ENCODE measurements at regions not wholly inside any gene's neighbourhood (a gene's known extent, or its start where the extent isn't known, plus 50 kb on each side); places are given as distances from the start of the nearest gene placed in this dataset.
"Not testable (repeated sequence)": the region's sequence is repeated elsewhere in the genome, so short reads cannot be mapped to it uniquely, and the experiment has no call there.

DNA sequence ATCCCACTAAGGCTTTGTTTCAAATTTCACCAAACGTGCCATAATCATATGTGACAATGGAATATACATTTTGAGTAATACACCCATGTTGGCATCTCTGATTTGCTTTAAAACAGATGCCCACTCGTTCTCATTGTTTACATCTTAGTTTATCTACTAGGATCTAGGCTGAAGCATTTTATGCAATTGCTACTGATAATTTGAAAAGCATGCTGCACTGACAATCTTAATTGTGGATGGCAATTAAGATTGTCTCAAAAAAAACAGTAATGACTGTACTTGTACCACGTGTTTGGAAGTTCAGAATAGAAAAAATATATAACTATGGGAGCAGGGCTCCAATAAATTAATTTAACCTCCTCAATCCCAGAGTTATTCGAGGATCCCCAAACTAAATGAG lies 136.8 kb downstream of the CRPPA start:
- no peak overlapping the region for H3K4me3 ChIP-seq (ENCODE audit: low read depth in 1 of 2, low read length in 2 of 2)
- no peaks in the 10 kb centered on the region for H3K36me3 ChIP-seq (ENCODE audit: control insufficient read depth in 1 of 2, insufficient read depth in 2 of 2, low read length in 2 of 2)
- no peaks in the 10 kb centered on the region for H3K4me1 ChIP-seq (ENCODE audit: control insufficient read depth in 1 of 2, insufficient read depth in 2 of 2, low read length in 2 of 2)
- H3K9me3 ChIP-seq (ENCODE audit: control insufficient read depth in 1 of 2, low read length in 2 of 2) = no peaks in the 10 kb centered on the region
- H3K27me3 ChIP-seq (ENCODE audit: low read depth, low read length) = no peaks in the 10 kb centered on the region
- no peak overlapping the region for H3K27ac ChIP-seq (ENCODE audit: low read length)

DNA sequence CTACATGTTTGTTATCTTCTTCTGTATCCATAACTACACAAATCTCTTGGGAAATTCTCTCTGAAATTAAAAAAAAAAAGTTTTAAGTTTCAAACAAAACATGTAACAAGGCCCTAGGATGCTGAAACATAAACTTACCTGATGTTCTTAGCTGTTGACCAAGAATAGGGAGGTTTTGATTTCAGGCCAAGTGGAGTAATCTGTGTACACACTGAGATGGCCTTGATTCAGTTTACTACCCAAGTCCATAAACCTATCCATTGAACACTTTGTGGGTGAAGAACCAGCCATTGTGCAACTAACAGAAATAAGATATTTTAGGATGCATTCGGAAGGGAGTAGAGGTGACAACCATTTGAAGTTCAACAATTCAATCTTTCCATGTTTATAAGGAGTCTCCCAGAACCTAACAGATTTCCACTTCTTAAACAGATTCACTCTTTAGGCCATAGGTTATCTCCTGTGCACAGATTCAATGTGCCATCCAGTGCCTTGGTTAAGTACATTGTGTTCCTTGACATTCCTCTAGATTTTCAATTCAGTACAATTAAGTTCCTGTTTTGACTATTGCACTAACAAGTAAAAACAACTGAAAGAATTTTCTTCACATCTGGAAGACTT lies 143.1 kb downstream of the CRPPA start:
- no peak overlapping the region for H3K27ac ChIP-seq (ENCODE audit: low read length)
- H3K9me3 ChIP-seq (ENCODE audit: control insufficient read depth in 1 of 2, low read length in 2 of 2) = peaks cover 0 to 4% of the 10 kb centered on the region in 2 donors
- H3K4me1 ChIP-seq (ENCODE audit: control insufficient read depth in 1 of 2, insufficient read depth in 2 of 2, low read length in 2 of 2) = no peaks in the 10 kb centered on the region
- H3K27me3 ChIP-seq (ENCODE audit: low read depth, low read length) = no peaks in the 10 kb centered on the region
- H3K4me3 ChIP-seq (ENCODE audit: low read depth in 1 of 2, low read length in 2 of 2) = no peak overlapping the region
- no peaks in the 10 kb centered on the region for H3K36me3 ChIP-seq (ENCODE audit: control insufficient read depth in 1 of 2, insufficient read depth in 2 of 2, low read length in 2 of 2)

DNA sequence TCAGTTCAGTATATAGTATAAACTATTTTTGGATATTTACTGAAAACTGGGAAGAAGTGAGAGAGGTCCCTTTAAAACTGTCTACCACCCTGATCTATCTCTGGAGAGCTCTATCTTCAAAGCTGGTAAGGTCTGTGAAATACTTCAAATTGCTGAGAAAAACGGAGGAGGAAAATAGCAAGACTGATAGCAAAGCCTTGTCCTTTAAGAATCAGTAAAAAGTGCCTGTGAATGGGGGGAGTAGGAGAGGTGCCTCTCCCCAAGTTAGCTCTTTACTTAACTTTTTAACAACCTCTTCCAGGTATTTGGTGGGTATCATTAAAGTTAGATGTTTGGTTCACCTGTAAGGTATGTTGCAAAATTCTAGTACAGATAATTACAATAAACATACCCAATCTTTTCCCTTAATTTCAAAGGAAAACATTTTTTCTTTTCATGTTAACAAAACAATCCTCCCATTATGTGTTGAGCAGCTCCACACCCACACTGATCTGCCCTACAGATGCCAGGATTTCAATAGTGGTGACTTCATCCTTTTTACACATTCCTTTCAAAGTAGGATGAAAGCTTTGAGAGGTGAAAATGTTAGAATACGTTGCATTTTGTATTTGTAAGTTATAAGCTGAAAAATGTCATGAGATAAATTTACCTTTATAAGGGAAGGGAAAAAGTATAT lies 149.2 kb downstream of the CRPPA start:
- Histone ChIP-seq H3K9me3 (ENCODE audit: control insufficient read depth in 1 of 2, low read length in 2 of 2) (peaks cover 0 to 4% of the 10 kb centered on the region in 2 donors), H3K4me1 (ENCODE audit: control insufficient read depth in 1 of 2, insufficient read depth in 2 of 2, low read length in 2 of 2) (no peaks in the 10 kb centered on the region), H3K27ac (ENCODE audit: low read length) (no peak overlapping the region), H3K27me3 (ENCODE audit: low read depth, low read length) (no peaks in the 10 kb centered on the region), H3K4me3 (ENCODE audit: low read depth in 1 of 2, low read length in 2 of 2) (no peak overlapping the region), H3K36me3 (ENCODE audit: control insufficient read depth in 1 of 2, insufficient read depth in 2 of 2, low read length in 2 of 2) (no peaks in the 10 kb centered on the region)

DNA sequence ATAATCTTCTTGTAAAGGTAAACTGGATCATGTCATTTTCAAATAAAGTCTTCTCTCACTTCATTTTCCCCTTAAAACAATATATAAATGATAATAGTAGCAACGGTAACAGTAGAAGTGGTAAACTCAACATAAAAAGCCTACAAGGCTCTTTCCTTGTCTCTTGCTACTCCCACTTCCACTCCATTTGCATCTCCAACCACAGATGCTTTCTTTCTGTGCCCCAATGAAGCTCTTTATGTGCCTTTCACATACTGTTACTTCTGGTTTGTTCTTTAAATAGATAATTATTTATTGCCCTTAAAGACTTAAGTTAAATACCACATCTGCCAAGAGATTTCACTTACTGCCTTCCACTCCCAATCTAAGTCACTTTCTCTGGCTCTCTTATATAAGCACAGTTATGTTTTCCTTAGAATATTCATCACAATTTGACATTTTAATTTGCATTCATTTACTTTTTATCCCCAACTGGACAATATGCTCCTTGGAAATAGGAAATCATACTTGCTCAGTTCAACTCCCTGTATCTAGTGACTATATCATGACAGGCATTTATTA lies 149.9 kb downstream of the CRPPA start:
- peaks cover 0 to 4% of the 10 kb centered on the region in 2 donors for H3K9me3 ChIP-seq (ENCODE audit: control insufficient read depth in 1 of 2, low read length in 2 of 2)
- no peak overlapping the region for H3K4me3 ChIP-seq (ENCODE audit: low read depth in 1 of 2, low read length in 2 of 2)
- H3K36me3 ChIP-seq (ENCODE audit: control insufficient read depth in 1 of 2, insufficient read depth in 2 of 2, low read length in 2 of 2) = no peaks in the 10 kb centered on the region
- no peaks in the 10 kb centered on the region for H3K27me3 ChIP-seq (ENCODE audit: low read depth, low read length)
- H3K4me1 ChIP-seq (ENCODE audit: control insufficient read depth in 1 of 2, insufficient read depth in 2 of 2, low read length in 2 of 2) = no peaks in the 10 kb centered on the region
- H3K27ac ChIP-seq (ENCODE audit: low read length) = no peak overlapping the region

DNA sequence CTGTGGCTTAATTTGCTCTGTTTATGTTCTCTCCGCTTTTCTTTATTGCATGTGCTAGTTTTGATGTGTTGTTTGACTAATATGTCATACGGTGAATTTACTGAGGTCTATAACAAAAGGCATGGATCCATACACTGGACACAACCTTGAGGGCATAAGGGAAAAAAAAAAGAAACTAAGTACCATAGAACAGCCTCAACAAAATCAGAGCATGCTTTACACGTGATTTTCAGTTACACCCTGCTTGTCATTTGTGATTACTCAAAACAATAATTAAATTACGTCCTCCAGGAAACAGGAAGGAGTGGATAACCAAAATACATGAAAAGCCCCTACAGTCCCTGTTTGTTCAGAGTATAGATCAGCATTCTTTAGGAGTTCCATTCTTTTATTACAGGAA lies 150.5 kb downstream of the CRPPA start:
- Histone ChIP-seq H3K36me3 (ENCODE audit: control insufficient read depth in 1 of 2, insufficient read depth in 2 of 2, low read length in 2 of 2) (no peaks in the 10 kb centered on the region), H3K9me3 (ENCODE audit: control insufficient read depth in 1 of 2, low read length in 2 of 2) (peaks cover 0 to 4% of the 10 kb centered on the region in 2 donors), H3K4me3 (ENCODE audit: low read depth in 1 of 2, low read length in 2 of 2) (no peak overlapping the region), H3K4me1 (ENCODE audit: control insufficient read depth in 1 of 2, insufficient read depth in 2 of 2, low read length in 2 of 2) (no peaks in the 10 kb centered on the region), H3K27ac (ENCODE audit: low read length) (no peak overlapping the region), H3K27me3 (ENCODE audit: low read depth, low read length) (no peaks in the 10 kb centered on the region)

DNA sequence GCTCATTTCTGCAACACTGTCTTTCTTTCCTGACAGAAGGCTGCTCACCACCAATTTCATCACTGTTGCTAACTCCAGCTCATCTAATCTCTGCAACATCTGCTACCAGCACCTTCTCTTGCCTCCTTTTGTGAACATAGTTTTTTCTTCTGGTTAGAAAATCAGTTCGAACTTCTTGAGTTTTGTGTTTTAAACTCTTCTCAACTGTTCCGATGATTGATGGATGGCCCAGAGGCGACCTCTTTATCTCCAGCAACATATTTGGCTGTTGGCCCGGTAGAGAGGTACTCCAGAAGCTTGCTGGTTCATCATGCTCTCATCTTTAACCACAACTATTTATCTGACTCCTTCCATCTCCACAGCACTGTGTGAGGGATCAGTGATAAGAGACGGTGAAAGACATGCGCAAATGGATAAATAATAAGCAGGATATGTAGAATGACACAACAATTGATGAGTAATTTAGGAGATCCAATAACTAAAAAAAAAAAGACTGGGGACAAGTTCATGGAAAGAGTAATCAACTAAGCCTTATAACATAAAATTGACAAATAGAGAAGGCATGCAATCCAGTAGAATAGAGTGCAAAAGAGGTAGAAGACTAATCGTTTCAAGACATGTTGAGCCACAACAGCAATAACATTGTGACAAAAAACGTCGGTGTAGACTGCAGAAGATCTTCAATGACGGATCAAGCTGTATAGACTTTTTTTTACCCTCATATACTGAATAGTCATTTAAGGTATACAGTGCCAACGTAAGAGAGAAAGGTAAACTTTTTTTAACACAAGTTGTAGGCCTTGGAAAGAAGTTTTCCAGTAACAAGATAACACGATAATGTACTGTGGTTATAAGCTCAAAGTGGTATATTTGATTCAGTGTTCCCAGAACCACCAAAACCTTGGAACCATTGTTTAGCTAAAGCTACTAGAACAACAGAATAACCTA lies 152.2 kb downstream of the CRPPA start:
- Histone ChIP-seq H3K27me3 (ENCODE audit: low read depth, low read length) (no peaks in the 10 kb centered on the region), H3K36me3 (ENCODE audit: control insufficient read depth in 1 of 2, insufficient read depth in 2 of 2, low read length in 2 of 2) (no peaks in the 10 kb centered on the region), H3K4me1 (ENCODE audit: control insufficient read depth in 1 of 2, insufficient read depth in 2 of 2, low read length in 2 of 2) (no peaks in the 10 kb centered on the region), H3K9me3 (ENCODE audit: control insufficient read depth in 1 of 2, low read length in 2 of 2) (peaks cover 0 to 4% of the 10 kb centered on the region in 2 donors), H3K27ac (ENCODE audit: low read length) (no peak overlapping the region), H3K4me3 (ENCODE audit: low read depth in 1 of 2, low read length in 2 of 2) (no peak overlapping the region)

DNA sequence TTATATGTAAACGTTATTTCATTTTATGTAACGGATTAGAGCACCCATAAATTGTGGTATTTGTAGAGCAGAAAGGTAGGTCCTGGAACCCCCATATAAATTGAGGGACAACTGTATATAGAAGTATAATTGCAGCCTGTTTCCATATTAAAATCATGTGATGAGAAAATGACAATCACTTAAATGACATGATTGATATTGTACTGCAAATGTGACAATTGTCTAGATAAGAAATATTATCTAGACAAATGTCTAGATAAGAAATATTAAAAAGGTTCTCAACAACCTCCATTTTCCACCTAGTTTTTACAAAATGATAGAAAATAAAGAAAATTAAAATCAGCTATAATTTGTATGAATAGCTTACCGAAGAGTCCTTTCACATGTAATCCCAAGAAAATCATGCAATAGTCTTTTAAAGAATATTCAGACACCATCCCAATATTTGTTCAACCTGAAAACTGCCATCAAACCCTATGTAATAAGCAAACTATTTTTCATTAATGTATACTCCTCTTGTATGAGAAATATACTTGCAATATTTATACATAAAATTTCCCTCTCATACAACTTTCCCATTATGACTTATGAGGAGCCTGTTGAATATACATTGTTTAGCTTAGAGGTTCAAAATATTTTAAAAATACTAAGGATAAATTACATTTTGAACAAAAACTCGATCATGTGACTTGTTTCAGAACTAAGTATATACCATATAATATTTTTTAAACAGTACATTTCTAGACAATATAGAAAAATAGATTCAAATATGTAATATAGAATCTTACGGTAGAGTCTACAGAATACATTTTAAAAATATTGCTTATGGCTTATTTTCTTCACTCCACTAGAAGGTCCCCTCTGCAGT lies 153.2 kb downstream of the CRPPA start:
- H3K27me3 ChIP-seq (ENCODE audit: low read depth, low read length) = no peaks in the 10 kb centered on the region

DNA sequence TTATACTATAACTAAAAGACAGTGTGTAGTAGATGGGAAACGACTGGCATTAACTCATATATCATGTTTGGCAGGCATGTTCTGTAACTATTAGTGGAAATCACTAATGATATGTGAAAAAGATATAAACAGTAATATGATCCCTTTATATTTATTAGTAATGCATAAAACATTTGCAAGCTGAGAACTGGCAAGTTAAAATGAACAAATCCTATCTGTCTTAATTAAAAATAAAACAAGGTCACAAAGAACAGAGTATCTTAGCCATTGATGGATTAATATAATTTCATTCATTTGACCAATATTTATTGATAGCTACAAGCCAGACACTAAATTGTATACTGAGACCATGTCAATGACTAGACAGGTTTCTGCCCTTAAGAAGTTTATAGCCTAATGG lies 154.5 kb downstream of the CRPPA start:
- no peaks in the 10 kb centered on the region for H3K36me3 ChIP-seq (ENCODE audit: control insufficient read depth in 1 of 2, insufficient read depth in 2 of 2, low read length in 2 of 2)
- H3K4me1 ChIP-seq (ENCODE audit: control insufficient read depth in 1 of 2, insufficient read depth in 2 of 2, low read length in 2 of 2) = no peaks in the 10 kb centered on the region
- no peaks in the 10 kb centered on the region for H3K27me3 ChIP-seq (ENCODE audit: low read depth, low read length)
- H3K9me3 ChIP-seq (ENCODE audit: control insufficient read depth in 1 of 2, low read length in 2 of 2) = no peaks in the 10 kb centered on the region
- no peak overlapping the region for H3K27ac ChIP-seq (ENCODE audit: low read length)
- no peak overlapping the region for H3K4me3 ChIP-seq (ENCODE audit: low read depth in 1 of 2, low read length in 2 of 2)

More for the DNA sequence above, 153.2 kb downstream of the CRPPA start:
- Histone ChIP-seq H3K4me1 (ENCODE audit: control insufficient read depth in 1 of 2, insufficient read depth in 2 of 2, low read length in 2 of 2) (no peaks in the 10 kb centered on the region), H3K4me3 (ENCODE audit: low read depth in 1 of 2, low read length in 2 of 2) (no peak overlapping the region), H3K36me3 (ENCODE audit: control insufficient read depth in 1 of 2, insufficient read depth in 2 of 2, low read length in 2 of 2) (no peaks in the 10 kb centered on the region), H3K9me3 (ENCODE audit: control insufficient read depth in 1 of 2, low read length in 2 of 2) (no peaks in the 10 kb centered on the region), H3K27ac (ENCODE audit: low read length) (no peak overlapping the region)

DNA sequence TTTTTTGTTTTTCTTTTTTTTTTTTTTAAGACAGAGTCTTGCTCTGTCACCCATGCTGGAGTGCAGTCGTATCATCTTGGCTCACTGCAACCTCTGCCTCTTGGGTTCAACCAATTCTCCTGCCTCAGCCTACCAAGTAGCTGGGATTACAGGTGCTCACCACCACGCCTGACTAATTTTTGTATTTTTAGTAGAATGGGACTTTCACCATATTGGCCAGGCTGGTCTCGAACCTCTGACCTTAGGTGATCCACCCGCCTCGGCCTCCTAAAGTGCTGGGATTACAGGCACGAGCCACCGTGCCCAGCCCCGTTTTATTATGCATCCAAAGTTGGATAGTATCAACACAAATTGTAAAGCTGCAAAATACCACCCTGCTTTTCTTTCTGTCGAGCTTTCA lies 154.9 kb downstream of the CRPPA start:
- H3K4me1 ChIP-seq (ENCODE audit: control insufficient read depth in 1 of 2, insufficient read depth in 2 of 2, low read length in 2 of 2); H3K27ac ChIP-seq (ENCODE audit: low read length); H3K27me3 ChIP-seq (ENCODE audit: low read depth, low read length); H3K4me3 ChIP-seq (ENCODE audit: low read depth in 1 of 2, low read length in 2 of 2); H3K9me3 ChIP-seq (ENCODE audit: control insufficient read depth in 1 of 2, low read length in 2 of 2); H3K36me3 ChIP-seq (ENCODE audit: control insufficient read depth in 1 of 2, insufficient read depth in 2 of 2, low read length in 2 of 2): not testable (repeated sequence)

DNA sequence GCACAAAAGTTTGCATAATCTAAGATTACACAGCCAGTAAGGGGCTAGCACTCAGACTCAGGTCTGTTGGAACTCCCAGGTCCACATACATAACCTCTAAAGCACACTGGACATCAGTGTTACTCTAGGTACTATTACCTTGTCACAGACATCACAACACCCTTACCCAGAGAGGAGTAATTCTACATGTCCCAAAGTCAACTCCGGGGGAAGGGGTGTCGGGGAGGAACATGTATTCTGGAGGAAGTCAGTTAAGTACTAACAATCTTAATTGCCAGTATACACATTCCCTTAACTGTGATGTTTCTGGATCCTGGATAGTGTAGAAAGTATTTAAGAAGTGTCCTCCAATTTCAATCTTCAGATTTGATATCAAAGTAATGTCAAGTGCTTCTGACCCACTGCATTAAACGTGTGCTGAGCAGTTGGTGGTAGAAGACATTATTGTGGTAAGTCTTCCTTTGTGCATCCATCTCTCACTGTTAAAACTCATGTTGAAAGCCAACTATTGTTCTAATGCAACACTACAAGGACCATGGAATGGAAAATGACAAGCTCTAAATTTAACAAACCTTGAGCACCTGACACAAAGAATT lies 155.4 kb downstream of the CRPPA start:
- no peaks in the 10 kb centered on the region for H3K36me3 ChIP-seq (ENCODE audit: control insufficient read depth in 1 of 2, insufficient read depth in 2 of 2, low read length in 2 of 2)
- no peak overlapping the region for H3K27ac ChIP-seq (ENCODE audit: low read length)
- H3K27me3 ChIP-seq (ENCODE audit: low read depth, low read length) = no peaks in the 10 kb centered on the region
- no peaks in the 10 kb centered on the region for H3K9me3 ChIP-seq (ENCODE audit: control insufficient read depth in 1 of 2, low read length in 2 of 2)
- no peaks in the 10 kb centered on the region for H3K4me1 ChIP-seq (ENCODE audit: control insufficient read depth in 1 of 2, insufficient read depth in 2 of 2, low read length in 2 of 2)
- H3K4me3 ChIP-seq (ENCODE audit: low read depth in 1 of 2, low read length in 2 of 2) = no peak overlapping the region
